ENCODE measurements at regions not wholly inside any gene's neighbourhood (a gene's known extent, or its start where the extent isn't known, plus 50 kb on each side); places are given as distances from the start of the nearest gene placed in this dataset.

- TF ChIP-seq CTCF (conservative IDR thresholded peaks at IDR 0.05): no peak
- TF ChIP-seq EZH2 (IDR thresholded peaks at IDR 0.05; ENCODE audit: low read depth): no peak
These were observed 339.0 kb downstream of the EIPR1 start for GRCh38 chr2:3038636-3039035.

Data from PC-9 (cell line).